Astrocyte (in vitro differentiated cells and primary cell): ENCODE measurements at regions not wholly inside any gene's neighbourhood (a gene's known extent, or its start where the extent isn't known, plus 50 kb on each side); places are given as distances from the start of the nearest gene placed in this dataset.

Experiments
- DNase-seq: peaks from one replicate; pipeline ENCODE4 v3.0.0-alpha.2; 2010; ENCODE audit warnings: low read depth
- FAIRE-seq: peaks from 2 replicates; lab custom pipeline; 2011; peaks lifted over from hg19 to GRCh38; lab: Jason Lieb, UNC
- H2AFZ ChIP-seq: 2 replicates; pipeline ENCODE4 v1.6.0; 2012; ENCODE audit warnings: low read depth, low read length, inconsistent platforms
- H3K27ac ChIP-seq: 2 replicates; pipeline ENCODE4 v1.5.1; 2011; ENCODE audit warnings: low read depth, low read length, inconsistent platforms
- H3K27me3 ChIP-seq: 2 replicates; pipeline ENCODE4 v1.6.0; 2011; ENCODE audit warnings: low read length, inconsistent platforms; ENCODE audit not compliant: insufficient read depth
- H3K36me3 ChIP-seq: 2 replicates; pipeline ENCODE4 v1.5.1; 2011; ENCODE audit warnings: low read length, inconsistent platforms; ENCODE audit not compliant: insufficient read depth
- H3K4me1 ChIP-seq: 2 replicates; pipeline ENCODE4 v1.5.1; 2011; ENCODE audit warnings: low read length, inconsistent platforms; ENCODE audit not compliant: insufficient read depth
- H3K4me2 ChIP-seq: 2 replicates; pipeline ENCODE4 v1.6.0; 2012; ENCODE audit warnings: low read length, inconsistent platforms
- H3K4me3 ChIP-seq: 2 replicates; pipeline ENCODE4 v1.5.1; 2011; ENCODE audit warnings: low read depth, mild to moderate bottlenecking, low read length, inconsistent platforms; ENCODE audit not compliant: insufficient read depth
- H3K79me2 ChIP-seq: 2 replicates; pipeline ENCODE4 v1.6.0; 2012; ENCODE audit warnings: mild to moderate bottlenecking, low read length, inconsistent platforms; ENCODE audit not compliant: insufficient read depth
- H3K9ac ChIP-seq: 2 replicates; pipeline ENCODE4 v1.6.0; 2012; ENCODE audit warnings: mild to moderate bottlenecking, low read length, inconsistent platforms
- H3K9me3 ChIP-seq: 2 replicates; pipeline ENCODE4 v1.5.1; 2012; ENCODE audit warnings: low read depth, mild to moderate bottlenecking, low read length, inconsistent platforms; ENCODE audit not compliant: insufficient read depth
- H4K20me1 ChIP-seq: 2 replicates; pipeline ENCODE4 v1.6.0; 2012; ENCODE audit warnings: low read length, inconsistent platforms; ENCODE audit not compliant: insufficient read depth
- H3K27ac Mint-ChIP-seq: one replicate; pipeline ENCODE4 v1.8.0; 2021; ENCODE audit warnings: mild to moderate bottlenecking, mixed read lengths; ENCODE audit not compliant: unreplicated experiment
- H3K27me3 Mint-ChIP-seq: one replicate; pipeline ENCODE4 v1.8.0; 2021; ENCODE audit warnings: low read depth, mixed read lengths; ENCODE audit not compliant: unreplicated experiment
- H3K36me3 Mint-ChIP-seq: one replicate; pipeline ENCODE4 v1.8.0; 2021; ENCODE audit warnings: low read depth, mixed read lengths; ENCODE audit not compliant: unreplicated experiment
- H3K4me1 Mint-ChIP-seq: one replicate; pipeline ENCODE4 v1.8.0; 2021; ENCODE audit warnings: low read depth, mixed read lengths; ENCODE audit not compliant: unreplicated experiment
- H3K4me3 Mint-ChIP-seq: one replicate; pipeline ENCODE4 v1.8.0; 2021; ENCODE audit warnings: mild to moderate bottlenecking, moderate library complexity, mixed read lengths; ENCODE audit not compliant: unreplicated experiment
- H3K9me3 Mint-ChIP-seq: one replicate; pipeline ENCODE4 v1.8.0; 2021; ENCODE audit warnings: mild to moderate bottlenecking, mixed read lengths; ENCODE audit not compliant: unreplicated experiment
- CTCF ChIP-seq: IDR thresholded peaks from 2 replicates; pipeline ENCODE4 v1.5.1; 2011; ENCODE audit warnings: low read depth, mild to moderate bottlenecking, inconsistent platforms, low read length, moderate library complexity; ENCODE audit not compliant: insufficient read depth
- EZH2 ChIP-seq: IDR thresholded peaks from 2 replicates; pipeline ENCODE4 v1.6.1; 2012; ENCODE audit warnings: mild to moderate bottlenecking, low read length, inconsistent platforms; ENCODE audit not compliant: insufficient read depth

GRCh38 chr6:151154418-151154817 is 85.3 kb upstream of the AKAP12 start:
- no peak for FAIRE-seq
- no peaks in the 10 kb centered on the region for H3K4me1 Mint-ChIP-seq

GRCh38 chr6:151155095-151155494 is 84.7 kb upstream of the AKAP12 start:
- H3K79me2 ChIP-seq = no peaks in the 10 kb centered on the region
- Mint-ChIP-seq H3K36me3 (no peaks in the 10 kb centered on the region), H3K27me3 (peaks cover 13% of the 10 kb centered on the region), H3K4me3 (no peak overlapping the region), H3K4me1 (no peaks in the 10 kb centered on the region), H3K9me3 (no peaks in the 10 kb centered on the region), H3K27ac (peak overlapping the region; percentile 37)
- H3K27me3 ChIP-seq = peaks cover under 1% of the 10 kb centered on the region
- FAIRE-seq (no peak), DNase-seq (no peak)
- no peak overlapping the region for H3K4me2 ChIP-seq
- no peaks in the 10 kb centered on the region for H3K4me1 ChIP-seq
- TF ChIP-seq CTCF = no peak
- TF ChIP-seq EZH2 = no peak
- no peak overlapping the region for H3K27ac ChIP-seq
- H3K36me3 ChIP-seq = no peaks in the 10 kb centered on the region
- H3K9ac ChIP-seq = no peak overlapping the region
- H2AFZ ChIP-seq = no peak overlapping the region
- no peaks in the 10 kb centered on the region for H3K9me3 ChIP-seq
- no peaks in the 10 kb centered on the region for H4K20me1 ChIP-seq
- H3K4me3 ChIP-seq = no peak overlapping the region

More at GRCh38 chr6:151154418-151154817, 85.3 kb upstream of the AKAP12 start:
- TF ChIP-seq CTCF (no peak), EZH2 (no peak)
- Histone ChIP-seq H3K79me2 (no peaks in the 10 kb centered on the region), H3K4me1 (no peaks in the 10 kb centered on the region), H3K4me2 (no peak overlapping the region), H2AFZ (no peak overlapping the region), H3K4me3 (no peak overlapping the region), H3K36me3 (no peaks in the 10 kb centered on the region), H3K9ac (no peak overlapping the region), H3K27me3 (no peaks in the 10 kb centered on the region), H3K9me3 (no peaks in the 10 kb centered on the region), H3K27ac (no peak overlapping the region), H4K20me1 (no peaks in the 10 kb centered on the region)
- Mint-ChIP-seq H3K36me3 (no peaks in the 10 kb centered on the region), H3K4me3 (no peak overlapping the region), H3K27me3 (peaks cover 11% of the 10 kb centered on the region), H3K27ac (no peak overlapping the region), H3K9me3 (no peaks in the 10 kb centered on the region)
- no peak for DNase-seq

GRCh38 chr6:151160929-151161757 is 78.6 kb upstream of the AKAP12 start:
- H3K27me3 Mint-ChIP-seq = peaks cover 25% of the 10 kb centered on the region
- no peak overlapping the region for H3K27ac ChIP-seq
- FAIRE-seq = no peak
- H3K9me3 ChIP-seq = no peaks in the 10 kb centered on the region
- H3K9ac ChIP-seq = no peak overlapping the region
- no peaks in the 10 kb centered on the region for H4K20me1 ChIP-seq
- no peak overlapping the region for H3K4me3 ChIP-seq
- peak overlapping the region; percentile 17 for H3K4me2 ChIP-seq
- no peak for DNase-seq
- TF ChIP-seq EZH2 = no peak
- TF ChIP-seq CTCF = no peak
- H3K27ac Mint-ChIP-seq = no peak overlapping the region
- no peaks in the 10 kb centered on the region for H3K36me3 Mint-ChIP-seq
- H3K9me3 Mint-ChIP-seq = no peaks in the 10 kb centered on the region
- peaks cover 2% of the 10 kb centered on the region for H3K27me3 ChIP-seq
- H3K36me3 ChIP-seq = no peaks in the 10 kb centered on the region
- H3K4me1 Mint-ChIP-seq = no peaks in the 10 kb centered on the region
- no peaks in the 10 kb centered on the region for H3K79me2 ChIP-seq
- H3K4me1 ChIP-seq = no peaks in the 10 kb centered on the region
- peak overlapping the region; percentile 45 for H2AFZ ChIP-seq
- H3K4me3 Mint-ChIP-seq = no peak overlapping the region
